Kidney epithelial cell (primary cell): ENCODE measurements at regions not wholly inside any gene's neighbourhood (a gene's known extent, or its start where the extent isn't known, plus 50 kb on each side); places are given as distances from the start of the nearest gene placed in this dataset.

Experiments used
- DNase-seq: peaks from one replicate; pipeline ENCODE4 v3.0.0-alpha.2; 2010; ENCODE audit warnings: low read depth
- H3K27me3 ChIP-seq: 2 replicates; pipeline ENCODE4 v1.6.0; 2011; ENCODE audit warnings: low read length; ENCODE audit not compliant: control insufficient read depth, insufficient read depth
- H3K36me3 ChIP-seq: 2 replicates; pipeline ENCODE4 v1.5.1; 2011; ENCODE audit warnings: low read length; ENCODE audit not compliant: control insufficient read depth, insufficient read depth
- H3K4me3 ChIP-seq: 2 replicates; pipeline ENCODE4 v1.5.1; 2011; ENCODE audit warnings: low read depth, mild to moderate bottlenecking, control low read depth, low read length
- TF ChIP-seq, protein P1 (sequence below): IDR thresholded peaks from 2 replicates; pipeline ENCODE4 v1.5.1; 2011; ENCODE audit warnings: mild to moderate bottlenecking, moderate library complexity, low read length, control low read depth, inconsistent platforms; ENCODE audit not compliant: insufficient read depth, poor library complexity, severe bottlenecking

DNA sequence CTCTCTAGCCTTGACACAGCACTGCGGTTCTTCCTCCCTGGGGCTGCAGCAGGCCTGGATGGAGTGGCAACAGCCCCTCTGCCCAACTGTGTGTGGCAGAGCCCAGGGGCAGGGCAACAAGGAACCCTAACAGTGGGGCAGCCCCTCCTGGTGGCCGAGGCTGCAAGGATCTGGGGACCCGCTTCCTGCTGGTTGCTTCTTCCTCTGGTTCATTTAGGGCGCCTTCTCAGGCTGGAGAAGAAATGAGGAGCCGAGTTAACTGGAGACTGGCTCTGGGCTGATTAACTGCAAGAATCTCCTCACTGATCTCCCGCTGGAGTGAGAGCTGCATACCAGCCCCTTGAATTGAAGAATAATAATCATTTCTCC is 80.1 kb upstream of the EMX2 start:
- H3K36me3 ChIP-seq, result no peaks in the 10 kb centered on the region
- H3K4me3 ChIP-seq, result no peak overlapping the region
- TF ChIP-seq, protein P1, sequence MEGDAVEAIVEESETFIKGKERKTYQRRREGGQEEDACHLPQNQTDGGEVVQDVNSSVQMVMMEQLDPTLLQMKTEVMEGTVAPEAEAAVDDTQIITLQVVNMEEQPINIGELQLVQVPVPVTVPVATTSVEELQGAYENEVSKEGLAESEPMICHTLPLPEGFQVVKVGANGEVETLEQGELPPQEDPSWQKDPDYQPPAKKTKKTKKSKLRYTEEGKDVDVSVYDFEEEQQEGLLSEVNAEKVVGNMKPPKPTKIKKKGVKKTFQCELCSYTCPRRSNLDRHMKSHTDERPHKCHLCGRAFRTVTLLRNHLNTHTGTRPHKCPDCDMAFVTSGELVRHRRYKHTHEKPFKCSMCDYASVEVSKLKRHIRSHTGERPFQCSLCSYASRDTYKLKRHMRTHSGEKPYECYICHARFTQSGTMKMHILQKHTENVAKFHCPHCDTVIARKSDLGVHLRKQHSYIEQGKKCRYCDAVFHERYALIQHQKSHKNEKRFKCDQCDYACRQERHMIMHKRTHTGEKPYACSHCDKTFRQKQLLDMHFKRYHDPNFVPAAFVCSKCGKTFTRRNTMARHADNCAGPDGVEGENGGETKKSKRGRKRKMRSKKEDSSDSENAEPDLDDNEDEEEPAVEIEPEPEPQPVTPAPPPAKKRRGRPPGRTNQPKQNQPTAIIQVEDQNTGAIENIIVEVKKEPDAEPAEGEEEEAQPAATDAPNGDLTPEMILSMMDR, result peak; percentile 60
- DNase-seq, result no peak
- no peaks in the 10 kb centered on the region for H3K27me3 ChIP-seq

DNA sequence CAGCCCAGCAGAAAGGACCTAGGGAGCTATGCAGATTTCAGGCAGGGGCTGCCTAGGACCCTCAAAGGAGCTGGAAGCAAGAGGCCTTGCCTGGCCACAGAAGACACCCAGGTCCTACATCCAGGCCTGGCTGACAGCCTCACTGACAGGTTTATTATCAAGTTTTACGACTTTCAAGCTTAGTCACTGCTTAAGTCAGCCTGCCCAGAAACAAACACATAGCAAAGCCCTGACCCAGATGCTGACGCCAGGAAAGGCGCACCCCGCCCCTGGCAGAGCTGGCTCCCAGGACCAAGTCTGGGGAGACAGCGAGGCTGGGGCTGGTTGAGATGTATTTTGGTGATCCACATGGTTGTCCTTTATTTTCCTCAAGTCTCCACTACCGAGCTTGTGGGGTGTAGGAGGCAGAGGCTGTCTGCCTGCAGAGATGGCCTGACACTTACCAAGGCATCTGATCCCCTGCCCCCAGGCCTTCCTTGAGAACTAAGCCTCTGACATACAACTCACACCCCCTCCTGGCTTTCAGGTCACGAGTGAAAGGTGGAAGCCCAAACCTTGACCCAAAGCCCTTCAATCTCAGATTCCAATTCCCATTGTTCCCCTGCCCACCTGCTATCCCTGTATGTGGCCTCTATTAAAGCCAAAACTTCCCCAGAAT is 80.7 kb upstream of the EMX2 start:
- Histone ChIP-seq H3K36me3 (no peaks in the 10 kb centered on the region), H3K27me3 (no peaks in the 10 kb centered on the region), H3K4me3 (no peak overlapping the region)
- peak; percentile 92 for DNase-seq
- TF ChIP-seq, protein P1, result no peak

DNA sequence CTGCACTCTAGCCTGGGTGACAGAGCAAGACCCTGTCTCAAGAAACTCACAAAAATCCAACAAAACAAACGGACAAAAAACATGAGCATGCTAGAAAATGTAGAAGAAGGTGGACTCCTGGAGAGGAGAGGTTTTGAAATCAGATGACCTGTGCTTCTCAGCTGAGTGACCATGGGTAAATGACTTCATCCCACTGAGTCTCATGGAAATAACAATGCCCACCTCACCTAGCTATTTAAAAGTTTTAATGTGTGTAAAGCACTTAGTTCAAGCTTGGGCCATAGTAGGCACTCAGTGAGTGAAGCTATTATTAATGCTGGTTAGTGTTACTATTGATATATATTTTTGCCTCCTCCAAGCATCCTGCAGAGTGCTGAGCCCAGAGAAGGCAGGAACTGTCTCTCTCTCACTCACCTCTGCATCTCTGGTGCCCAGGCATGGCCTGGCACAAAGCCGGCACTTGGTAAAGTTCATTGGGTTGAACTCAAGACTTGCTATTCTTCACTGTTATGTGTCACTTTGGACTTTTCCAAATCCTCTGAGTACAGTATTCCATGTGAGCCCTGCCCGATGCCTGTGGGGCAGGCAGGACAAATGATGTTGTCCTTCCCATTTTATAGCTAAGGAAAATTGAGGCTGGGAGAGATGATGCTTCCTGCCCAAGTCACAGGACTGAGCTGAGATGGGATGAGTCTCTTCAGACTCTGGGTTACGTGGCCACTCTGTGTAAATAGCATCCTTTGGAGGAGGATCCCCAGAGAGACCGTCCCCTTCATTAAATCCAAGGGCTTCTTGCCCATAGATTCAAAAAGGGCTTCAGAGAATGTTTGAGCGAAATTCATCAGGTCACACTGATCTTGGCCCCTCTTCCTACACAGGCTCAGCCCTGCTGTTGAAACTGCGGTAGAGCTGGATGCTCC is 81.4 kb upstream of the EMX2 start:
- TF ChIP-seq, protein P1, result no peak
- no peaks in the 10 kb centered on the region for H3K36me3 ChIP-seq
- peak; percentile 63 for DNase-seq
- no peaks in the 10 kb centered on the region for H3K27me3 ChIP-seq
- H3K4me3 ChIP-seq, result no peak overlapping the region

DNA sequence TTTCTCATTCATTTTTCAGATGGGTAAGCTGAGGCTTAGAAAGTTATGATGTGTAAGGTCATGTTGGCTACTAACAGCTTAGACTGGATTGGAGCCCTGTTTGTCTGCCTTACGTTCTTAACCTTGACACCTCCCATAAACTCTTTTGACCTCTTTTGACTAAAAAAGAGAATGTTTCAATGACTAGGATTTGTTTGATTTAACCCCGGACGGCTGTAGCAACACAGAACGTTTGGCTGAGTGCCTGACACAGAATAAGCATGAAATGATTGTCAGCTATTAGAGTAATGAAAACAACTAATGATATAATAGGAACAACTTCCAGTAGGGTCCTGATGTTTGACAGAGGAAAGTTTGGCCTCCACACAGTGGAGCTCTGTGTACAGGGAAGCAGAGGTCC is 83.3 kb upstream of the PDZD8 start:
- Histone ChIP-seq H3K36me3 (no peaks in the 10 kb centered on the region), H3K4me3 (no peak overlapping the region), H3K27me3 (no peaks in the 10 kb centered on the region)
- DNase-seq, result no peak
- TF ChIP-seq, protein P1, result no peak

DNA sequence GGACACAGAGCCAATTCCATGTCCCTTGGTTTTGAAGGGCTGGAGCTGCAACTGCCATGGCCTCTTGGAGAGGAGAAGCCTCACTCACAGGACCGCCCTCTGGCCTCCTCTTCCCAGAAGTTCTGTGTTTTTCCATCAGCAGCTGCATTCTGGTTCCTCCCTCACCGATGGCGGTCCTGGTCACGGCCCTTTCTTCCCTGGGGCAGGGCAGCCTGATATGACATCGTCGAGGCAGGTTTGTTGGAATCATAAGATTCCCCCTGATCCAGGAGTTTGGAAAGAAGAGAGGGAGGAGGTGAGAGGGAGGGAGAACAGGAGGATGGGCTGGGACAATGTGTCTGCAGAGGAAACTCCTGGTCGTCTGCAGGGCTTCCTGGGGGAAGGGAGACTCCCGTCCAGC is 82.7 kb upstream of the PDZD8 start:
- H3K27me3 ChIP-seq, result no peaks in the 10 kb centered on the region
- TF ChIP-seq, protein P1, result no peak
- DNase-seq, result no peak
- H3K36me3 ChIP-seq, result no peaks in the 10 kb centered on the region
- H3K4me3 ChIP-seq, result no peak overlapping the region
